Left colon (tissue), 2 donors: ENCODE measurements at regions not wholly inside any gene's neighbourhood (a gene's known extent, or its start where the extent isn't known, plus 50 kb on each side); places are given as distances from the start of the nearest gene placed in this dataset.

Source experiments
- ATAC-seq: fragments of 200-7000 bp; cut with Tn5 transposase; one replicate; pipeline ENCODE4 v1.9.1; 2020; ENCODE audit warnings: mild to moderate bottlenecking, moderate library complexity
- DNase-seq, 2 donors: peaks; one replicate each; pipeline ENCODE4 v3.0.0-alpha.2; 2020
- intact Hi-C, 2 donors: fragments of 100-400 bp; cut with DNase I in 1 of 2; cut with micrococcal nuclease in 1 of 2; formaldehyde crosslinking; loops; one replicate each; pipeline versions ENCODE4 v1.11.2 to v1.14.0; 2022; cut with DNase I, micrococcal nuclease
- donor health status: DM: no; HTN: no; CAD: no.
- donor health status: DM: yes; HTN: yes; CAD: no.

DNA sequence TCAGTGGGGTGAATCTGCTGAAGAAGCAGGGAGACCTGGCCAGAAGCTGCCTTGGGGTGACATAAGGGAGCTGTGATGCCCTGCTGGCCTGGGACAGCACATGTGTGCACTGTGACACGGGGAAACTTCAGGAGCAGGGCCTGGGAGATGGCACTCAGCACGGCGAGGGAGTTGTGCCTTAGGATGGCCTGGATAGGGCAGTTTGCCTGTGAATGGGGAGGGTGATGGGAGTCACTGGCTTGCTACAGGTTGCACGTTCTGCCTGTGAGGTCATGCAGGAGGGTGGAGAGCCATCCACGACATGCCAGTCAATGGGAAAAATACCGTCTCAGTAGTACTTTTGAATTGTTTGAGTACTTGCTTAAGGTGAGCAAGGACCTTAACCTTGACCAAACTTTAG lies 76.8 kb upstream of the UBE3A start:
- ATAC-seq (no peak), DNase-seq (no peak)
- intact Hi-C loops: loop anchor here in 1 of 2 donors (10.0 kb wide), 1 partner anchor 419 kb away; no protein-coding TSS in a partner anchor

DNA sequence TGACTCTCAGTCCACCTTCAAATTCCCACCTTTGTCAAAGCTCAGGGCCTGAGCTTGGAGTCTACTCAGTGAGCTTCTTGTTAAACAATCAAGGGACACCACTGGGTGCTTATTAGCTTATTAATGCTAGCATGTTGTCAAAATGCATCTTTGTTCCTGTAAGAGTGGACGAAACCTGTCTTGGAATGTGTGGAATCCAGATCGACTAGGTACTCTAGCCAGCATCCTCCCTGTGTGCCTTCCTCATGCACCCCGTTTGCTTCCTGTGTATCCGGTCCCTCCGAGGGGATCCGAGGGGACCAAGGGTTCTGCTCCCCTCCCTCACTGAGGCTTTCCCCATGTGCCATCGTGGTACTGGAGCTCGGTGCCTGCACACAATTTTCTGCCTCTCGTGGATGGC lies 75.7 kb upstream of the UBE3A start:
- intact Hi-C loops: loop anchor here in 1 of 2 donors (10.0 kb wide), 1 partner anchor 420 kb away; no protein-coding TSS in a partner anchor
- no peak for DNase-seq
- ATAC-seq: no peak

DNA sequence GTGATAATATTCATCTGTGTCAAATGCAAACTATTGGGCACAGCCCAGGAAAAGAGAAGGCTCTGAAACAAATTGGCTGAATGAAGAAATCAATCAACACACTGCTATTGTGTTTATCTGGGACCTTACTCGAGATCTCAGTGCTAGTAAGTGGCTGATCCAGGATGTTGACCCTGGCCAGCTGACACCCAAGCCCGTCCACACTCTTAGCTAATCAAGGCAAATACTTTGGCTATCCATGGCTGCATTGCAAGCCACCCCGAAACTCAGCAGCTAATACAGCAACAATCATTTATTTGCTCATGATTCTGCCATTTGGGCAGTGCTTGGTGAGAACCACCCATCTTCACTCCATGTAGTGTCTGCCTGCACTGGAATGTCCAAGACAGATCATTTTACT lies 74.1 kb upstream of the UBE3A start:
- intact Hi-C loops: loop anchor here in 1 of 2 donors (10.0 kb wide), 1 partner anchor 422 kb away; no protein-coding TSS in a partner anchor
- ATAC-seq: no peak
- DNase-seq: no peak

DNA sequence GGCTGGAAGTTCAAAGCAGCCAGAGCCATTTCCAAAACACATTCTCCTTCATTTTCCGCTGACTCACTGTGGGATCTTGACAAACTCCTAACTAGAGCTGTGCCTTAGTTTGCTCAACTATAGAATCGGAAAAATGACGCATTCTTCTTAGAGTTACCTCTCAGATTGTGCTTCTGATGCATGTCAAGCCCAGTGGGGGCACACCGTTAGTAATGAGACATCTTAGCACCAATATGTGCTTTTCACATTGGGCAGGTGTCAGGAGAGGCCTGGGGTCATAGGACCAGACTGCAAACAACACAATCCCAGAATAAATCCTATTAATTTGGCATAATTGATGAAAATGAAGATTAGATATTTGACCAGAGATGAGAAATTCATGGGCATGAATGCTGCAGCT lies 71.3 kb upstream of the UBE3A start:
- intact Hi-C loops: loop anchor here in 1 of 2 donors (10.0 kb wide), 1 partner anchor 425 kb away; no protein-coding TSS in a partner anchor
- no peak for DNase-seq
- ATAC-seq: no peak

DNA sequence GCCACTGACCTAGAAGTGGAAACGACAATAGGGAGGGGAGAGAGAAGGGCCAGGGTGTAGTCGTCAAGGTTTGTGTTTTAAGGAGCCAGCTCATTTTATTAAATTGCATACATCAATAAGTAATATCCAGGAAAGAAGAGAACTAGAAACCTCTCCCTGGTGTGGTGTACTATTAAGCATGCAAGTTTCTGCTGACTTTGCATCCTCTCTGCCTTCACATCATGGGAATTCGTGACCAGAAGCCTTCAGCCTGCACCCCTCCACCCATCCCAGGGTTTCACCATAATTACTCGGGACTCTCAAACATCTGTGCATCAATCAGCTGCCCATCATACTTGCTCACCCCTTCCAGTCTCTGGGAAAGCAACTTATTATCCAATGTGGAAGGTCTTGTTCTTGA lies 70.9 kb upstream of the UBE3A start:
- no peak for DNase-seq
- intact Hi-C loops: loop anchor here in 1 of 2 donors (10.0 kb wide), 2 partner anchors 185 to 425 kb away; no protein-coding TSS in a partner anchor
- ATAC-seq: no peak

DNA sequence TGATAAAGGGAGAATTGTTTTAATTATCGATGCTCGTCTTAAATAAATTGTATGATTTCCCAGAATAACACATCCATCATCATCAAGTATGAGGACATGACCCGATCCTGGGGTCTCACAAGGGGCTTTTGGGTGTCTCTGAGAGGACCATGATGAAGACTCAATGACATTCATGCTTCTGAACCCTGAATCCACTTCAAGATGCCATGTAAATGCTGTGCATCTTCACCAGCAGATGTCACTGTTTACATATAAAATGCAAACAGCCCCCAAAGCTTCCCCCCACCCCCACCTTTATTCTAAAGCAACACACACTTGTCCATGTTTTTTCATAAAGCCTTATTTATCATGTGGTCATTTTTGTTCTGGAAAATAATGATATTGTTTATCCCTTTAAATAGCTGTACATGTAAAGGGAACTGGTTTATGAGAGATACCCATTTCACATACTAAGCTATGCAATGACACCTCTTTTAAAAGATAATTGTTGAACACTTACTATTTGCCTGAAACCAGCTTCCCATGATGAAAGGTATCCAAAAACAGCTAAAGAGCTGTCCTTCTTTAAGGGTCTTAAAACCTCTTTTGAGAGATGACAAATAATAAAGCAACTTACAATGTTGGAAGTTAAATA lies 69.7 kb upstream of the UBE3A start:
- DNase-seq: no peak
- intact Hi-C loops: loop anchor here in 1 of 2 donors (10.0 kb wide), 1 partner anchor 186 kb away; no protein-coding TSS in a partner anchor
- ATAC-seq: no peak

DNA sequence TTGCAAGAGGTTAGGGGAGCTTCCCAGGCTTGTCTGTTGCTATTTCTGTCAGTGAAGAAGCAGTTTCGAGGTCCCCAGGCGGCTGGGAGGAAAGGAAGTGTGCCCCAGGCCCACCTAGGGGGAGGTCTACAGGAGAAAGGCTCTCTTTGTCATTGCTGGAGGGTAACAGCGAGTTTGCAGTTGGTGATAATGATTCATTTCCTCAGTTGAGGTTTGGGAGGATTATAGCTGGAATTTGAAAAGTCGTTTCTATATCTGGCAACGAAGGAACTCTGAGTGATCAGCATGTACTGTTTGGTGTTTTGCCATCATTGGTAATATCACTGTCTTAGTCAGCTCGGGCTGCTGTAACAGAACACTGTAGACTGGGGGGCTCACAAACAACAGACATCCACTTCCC lies 65.5 kb upstream of the UBE3A start:
- intact Hi-C loops: loop anchor here in 1 of 2 donors (10.0 kb wide), 1 partner anchor 190 kb away; no protein-coding TSS in a partner anchor
- no peak for DNase-seq

DNA sequence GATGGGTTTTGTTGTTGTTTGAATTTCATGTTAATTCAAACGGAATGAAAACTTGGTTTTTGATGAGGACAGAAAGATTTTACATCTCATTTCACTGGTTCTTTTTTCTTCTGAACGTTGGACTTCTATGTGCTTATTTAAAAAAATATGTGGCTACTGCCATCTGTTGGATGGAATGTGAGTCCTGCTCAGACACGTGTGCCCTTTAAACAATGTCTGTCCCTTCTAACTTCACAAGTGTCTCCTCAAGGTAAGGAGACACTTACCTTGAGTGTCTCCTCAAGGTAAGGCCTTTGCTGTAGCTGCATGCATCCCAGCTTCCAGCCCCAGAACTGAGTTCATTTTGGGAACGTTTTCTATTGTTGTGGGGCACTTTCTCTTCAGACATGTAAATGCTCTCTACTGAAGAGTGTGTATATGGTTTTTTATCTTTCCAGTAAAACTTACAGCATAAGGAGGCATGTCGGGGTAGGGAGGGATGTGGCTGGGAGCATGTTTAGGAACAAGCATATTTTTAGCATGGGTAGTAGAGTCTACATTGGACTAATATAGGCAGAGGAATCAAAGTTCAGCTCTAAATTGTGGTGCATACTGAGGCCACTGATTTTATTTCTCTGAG lies 63.1 kb upstream of the UBE3A start:
- DNase-seq: peak in 1 of 2 donors; percentile 12
- peak; percentile 42 for ATAC-seq
- intact Hi-C loops: loop anchor here in 1 of 2 donors (10.0 kb wide), 1 partner anchor 193 kb away; no protein-coding TSS in a partner anchor

More for the DNA sequence above, 65.5 kb upstream of the UBE3A start:
- no peak for ATAC-seq

DNA sequence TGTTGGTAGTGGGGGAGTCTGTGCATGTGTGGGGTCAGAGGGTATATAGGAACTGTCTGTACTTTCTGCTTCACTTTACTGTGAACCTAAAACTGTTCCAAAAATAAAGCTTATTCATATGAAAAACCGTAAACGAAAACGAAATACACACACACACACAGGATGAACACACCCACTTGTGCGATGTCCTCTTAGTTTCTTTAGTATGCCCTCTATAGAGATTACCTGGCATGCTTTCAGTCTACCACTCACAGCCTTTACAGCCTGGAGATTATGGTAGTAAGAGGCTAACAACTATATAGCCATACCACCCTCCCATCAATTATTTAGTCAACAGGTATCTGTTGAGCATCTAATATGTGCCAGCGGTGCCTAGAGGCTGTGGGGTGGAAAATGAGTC lies 60.0 kb upstream of the UBE3A start:
- ATAC-seq (no peak), DNase-seq (no peak)
- intact Hi-C loops: loop anchor here in 1 of 2 donors (10.0 kb wide), 1 partner anchor 364 kb away; no protein-coding TSS in a partner anchor

DNA sequence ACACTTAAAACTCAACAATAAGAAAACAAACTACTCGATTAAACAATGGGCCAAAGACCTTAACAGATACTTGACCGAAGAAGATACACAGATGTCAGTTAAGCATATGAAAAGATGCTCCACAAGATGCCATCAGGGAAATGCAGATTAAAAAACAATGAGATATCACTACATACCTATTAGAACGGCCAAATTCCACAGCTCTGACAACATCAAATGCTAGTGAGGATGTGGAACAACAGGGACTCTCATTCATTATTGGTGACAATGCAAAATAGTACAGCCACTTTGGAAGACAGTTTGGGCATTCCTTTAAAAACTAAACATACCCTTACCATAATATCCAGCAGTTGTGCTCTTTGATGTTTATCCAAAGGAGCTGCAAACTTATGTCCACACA lies 59.1 kb upstream of the UBE3A start:
- ATAC-seq (no peak), DNase-seq (no peak)
- intact Hi-C loops: loop anchor here in 1 of 2 donors (10.0 kb wide), 1 partner anchor 363 kb away; no protein-coding TSS in a partner anchor

DNA sequence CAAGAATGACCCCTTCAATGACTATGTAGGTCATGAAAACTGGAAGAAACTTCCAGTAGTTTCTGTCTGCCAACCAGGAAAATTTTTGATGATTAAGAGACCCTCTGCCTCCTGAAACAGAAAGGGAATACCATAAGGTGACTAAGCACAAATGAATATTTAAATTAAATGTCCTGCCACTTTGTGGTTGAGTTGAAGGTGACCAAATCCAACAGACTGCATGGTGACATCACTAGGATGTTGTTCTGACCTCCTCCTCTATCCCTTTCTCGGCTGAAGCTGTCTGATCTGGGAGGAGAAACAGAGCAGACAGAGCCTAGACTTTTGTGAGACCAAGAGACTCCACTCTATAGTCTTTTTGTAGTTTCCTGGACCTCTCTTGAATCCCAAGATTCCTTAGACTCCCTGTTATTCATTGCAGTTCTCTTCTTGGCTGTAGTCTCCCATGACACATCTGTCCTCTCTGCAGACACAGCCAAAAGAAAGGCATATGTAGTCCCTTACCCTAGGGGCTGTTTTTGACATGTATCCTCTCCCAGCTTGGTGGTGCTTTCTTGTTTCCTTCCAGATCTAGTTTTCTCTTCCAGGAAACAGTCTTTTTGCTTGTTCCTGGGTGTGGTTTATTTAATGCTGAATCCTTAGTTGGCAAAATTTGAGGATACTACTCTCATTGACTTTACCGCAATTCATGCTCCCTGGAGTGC lies 55.2 kb upstream of the UBE3A start:
- ATAC-seq: no peak
- intact Hi-C loops: loop anchor here in 1 of 2 donors (10.0 kb wide), 1 partner anchor 359 kb away; no protein-coding TSS in a partner anchor
- DNase-seq: no peak

DNA sequence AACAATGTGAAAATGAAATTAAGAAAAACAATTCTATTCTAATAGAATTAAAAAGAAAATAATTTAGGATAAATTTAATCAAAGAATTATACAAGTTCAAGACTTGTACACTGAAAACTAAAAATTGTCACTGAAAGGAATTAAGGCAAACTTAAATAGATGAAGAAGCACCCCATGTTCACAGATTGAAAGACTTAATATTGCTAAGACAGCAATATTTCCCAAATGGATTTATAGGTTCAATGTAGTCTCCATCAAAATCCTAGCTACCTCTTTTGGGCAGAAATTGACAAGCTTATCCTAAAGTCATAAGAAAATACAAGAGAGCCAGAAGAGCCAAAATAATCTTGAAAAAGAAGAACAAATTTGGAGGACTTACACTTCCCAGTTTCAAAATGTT lies 53.5 kb upstream of the UBE3A start:
- intact Hi-C loops: loop anchor here in 1 of 2 donors (10.0 kb wide), 1 partner anchor 358 kb away; no protein-coding TSS in a partner anchor
- no peak for DNase-seq
- no peak for ATAC-seq
